ENCODE measurements at regions not wholly inside any gene's neighbourhood (a gene's known extent, or its start where the extent isn't known, plus 50 kb on each side); places are given as distances from the start of the nearest gene placed in this dataset.

DNA sequence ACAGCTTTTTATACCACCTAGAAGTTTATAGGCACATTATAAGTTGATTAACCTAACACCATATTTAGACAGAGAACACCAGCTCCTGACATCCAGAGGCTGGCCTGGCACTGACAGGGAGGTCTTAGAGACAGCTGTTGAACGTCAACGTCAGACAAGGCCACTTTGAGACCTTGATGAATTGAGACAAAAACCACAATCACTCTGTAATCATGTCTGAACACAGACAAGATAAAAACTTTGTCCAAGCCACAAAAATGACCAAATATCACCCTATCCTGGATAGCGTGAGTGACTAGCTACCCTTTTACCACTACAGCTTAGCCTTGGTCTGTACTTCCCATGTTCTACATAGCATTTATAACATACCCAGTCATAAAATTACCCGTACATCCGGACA, 403.6 kb upstream of the CHRM3 start:
- WGBS, 2 donors: 69 to 70% methylated on average over 5 of the region's 5 CpGs
- intact Hi-C loops (cut with DNase I): no loop called here
- no peak for TF ChIP-seq POLR2A (IDR thresholded peaks at IDR 0.05)
- TF ChIP-seq POLR2AphosphoS5 (IDR thresholded peaks at IDR 0.05): no peak
- TF ChIP-seq, protein P1, sequence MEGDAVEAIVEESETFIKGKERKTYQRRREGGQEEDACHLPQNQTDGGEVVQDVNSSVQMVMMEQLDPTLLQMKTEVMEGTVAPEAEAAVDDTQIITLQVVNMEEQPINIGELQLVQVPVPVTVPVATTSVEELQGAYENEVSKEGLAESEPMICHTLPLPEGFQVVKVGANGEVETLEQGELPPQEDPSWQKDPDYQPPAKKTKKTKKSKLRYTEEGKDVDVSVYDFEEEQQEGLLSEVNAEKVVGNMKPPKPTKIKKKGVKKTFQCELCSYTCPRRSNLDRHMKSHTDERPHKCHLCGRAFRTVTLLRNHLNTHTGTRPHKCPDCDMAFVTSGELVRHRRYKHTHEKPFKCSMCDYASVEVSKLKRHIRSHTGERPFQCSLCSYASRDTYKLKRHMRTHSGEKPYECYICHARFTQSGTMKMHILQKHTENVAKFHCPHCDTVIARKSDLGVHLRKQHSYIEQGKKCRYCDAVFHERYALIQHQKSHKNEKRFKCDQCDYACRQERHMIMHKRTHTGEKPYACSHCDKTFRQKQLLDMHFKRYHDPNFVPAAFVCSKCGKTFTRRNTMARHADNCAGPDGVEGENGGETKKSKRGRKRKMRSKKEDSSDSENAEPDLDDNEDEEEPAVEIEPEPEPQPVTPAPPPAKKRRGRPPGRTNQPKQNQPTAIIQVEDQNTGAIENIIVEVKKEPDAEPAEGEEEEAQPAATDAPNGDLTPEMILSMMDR (IDR thresholded peaks at IDR 0.05): no peak
- TF ChIP-seq EP300 (IDR thresholded peaks at IDR 0.05): no peak
- H3K27ac ChIP-seq: no peak overlapping the region
- no peak for DNase-seq
- no peaks in the 10 kb centered on the region for H3K9me3 ChIP-seq
- H3K4me1 ChIP-seq: peaks cover 0 to 5% (median 2%) of the 10 kb centered on the region in 4 donors
- H3K4me3 ChIP-seq: no peak overlapping the region
- H3K27me3 ChIP-seq: no peaks in the 10 kb centered on the region
- H3K36me3 ChIP-seq: no peaks in the 10 kb centered on the region

DNA sequence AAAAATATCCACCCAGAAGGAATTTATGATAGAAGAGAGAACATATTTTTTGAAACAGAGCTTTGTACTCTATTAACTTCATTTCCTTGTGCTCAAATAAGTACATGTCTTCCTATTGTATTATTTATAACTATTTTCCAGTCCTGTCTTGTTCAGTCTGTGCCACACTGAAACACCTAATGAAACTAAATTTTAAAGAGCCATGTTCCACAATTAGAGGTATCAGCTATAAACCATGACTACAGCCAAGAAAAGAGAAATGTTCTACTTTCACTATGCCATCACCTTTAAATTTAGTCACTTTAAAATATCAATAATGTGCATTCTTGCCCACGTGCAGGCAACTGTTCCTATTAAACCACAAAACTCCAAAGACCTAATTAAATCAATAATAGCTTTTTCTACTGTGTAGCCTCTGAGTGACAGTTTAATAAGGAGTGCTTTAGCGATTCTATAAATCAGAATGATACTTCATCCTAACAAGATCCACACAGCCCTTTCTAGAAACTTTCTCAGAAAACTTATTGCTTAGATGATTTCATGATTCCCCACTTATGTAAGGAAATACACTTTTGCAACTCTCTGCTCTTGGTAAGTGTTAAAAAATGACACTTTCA, 404.9 kb upstream of the CHRM3 start:
- Histone ChIP-seq H3K27ac (no peak overlapping the region), H3K36me3 (no peaks in the 10 kb centered on the region), H3K4me3 (no peak overlapping the region), H3K27me3 (no peaks in the 10 kb centered on the region), H3K9me3 (no peaks in the 10 kb centered on the region), H3K4me1 (peaks cover 0 to 5% (median 2%) of the 10 kb centered on the region in 4 donors)
- no peak for DNase-seq
- no peak for TF ChIP-seq EP300 (IDR thresholded peaks at IDR 0.05)
- TF ChIP-seq, protein P1 (IDR thresholded peaks at IDR 0.05): no peak
- no peak for TF ChIP-seq POLR2A (IDR thresholded peaks at IDR 0.05)
- TF ChIP-seq POLR2AphosphoS5 (IDR thresholded peaks at IDR 0.05): no peak
- intact Hi-C loops (cut with DNase I): no loop called here
- WGBS, 2 donors: 61 to 67% methylated on average over 2 of the region's 2 CpGs

DNA sequence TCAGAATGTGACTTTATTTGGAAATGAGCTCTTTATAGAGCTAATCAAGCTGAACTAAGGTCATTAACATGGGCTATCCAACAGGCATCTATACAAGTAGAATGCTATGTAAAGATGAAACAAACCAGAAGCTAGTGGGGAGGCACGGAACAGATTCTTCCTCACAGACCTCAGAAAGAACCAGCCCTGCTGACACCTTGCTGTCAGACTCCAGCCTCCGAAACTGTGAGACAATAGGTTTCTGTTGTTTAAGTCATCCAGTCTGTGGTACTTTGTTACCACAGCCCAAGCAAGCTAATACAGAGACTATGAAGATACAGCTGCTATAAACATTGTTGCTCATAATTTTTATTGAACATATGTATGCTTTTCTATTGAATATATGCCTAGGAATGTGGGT, 406.3 kb upstream of the CHRM3 start:
- no peaks in the 10 kb centered on the region for H3K36me3 ChIP-seq
- H3K27ac ChIP-seq: no peak overlapping the region
- H3K4me3 ChIP-seq: no peak overlapping the region
- no peaks in the 10 kb centered on the region for H3K27me3 ChIP-seq
- intact Hi-C loops (cut with DNase I): no loop called here
- WGBS, 2 donors: 84 to 85% methylated on average over 2 of the region's 2 CpGs
- H3K9me3 ChIP-seq: no peaks in the 10 kb centered on the region
- peaks cover 0 to 5% (median 2%) of the 10 kb centered on the region in 4 donors for H3K4me1 ChIP-seq
- DNase-seq: no peak
- TF ChIP-seq POLR2AphosphoS5 (IDR thresholded peaks at IDR 0.05) (no peak), POLR2A (IDR thresholded peaks at IDR 0.05) (no peak), EP300 (IDR thresholded peaks at IDR 0.05) (no peak)
- TF ChIP-seq, protein P1 (IDR thresholded peaks at IDR 0.05): no peak

DNA sequence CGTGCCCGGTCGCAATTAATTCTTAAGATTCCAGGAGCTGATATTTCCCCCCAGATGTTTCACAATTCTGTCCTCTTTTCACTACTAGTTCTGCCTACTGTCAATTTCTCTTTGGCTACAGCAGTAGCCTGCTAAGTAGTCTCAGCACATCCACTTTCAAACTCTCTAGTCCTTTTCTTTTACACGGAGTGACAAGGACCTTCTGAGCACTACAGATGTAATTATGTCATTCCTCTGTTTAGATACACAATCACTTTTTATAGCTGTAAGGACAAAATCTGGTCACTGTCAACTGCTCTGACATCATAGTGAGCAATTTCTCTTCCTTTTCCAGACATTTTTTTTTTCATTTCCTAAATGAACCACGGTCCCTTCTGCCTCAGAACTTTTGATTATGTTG, 421.7 kb upstream of the CHRM3 start:
- Histone ChIP-seq H3K4me3 (no peak overlapping the region), H3K36me3 (no peaks in the 10 kb centered on the region), H3K4me1 (peaks cover 0 to 7% (median 0%) of the 10 kb centered on the region in 4 donors), H3K9me3 (no peaks in the 10 kb centered on the region), H3K27ac (no peak overlapping the region), H3K27me3 (no peaks in the 10 kb centered on the region)
- 55 to 57% methylated on average over 5 of the region's 5 CpGs for WGBS, 2 donors
- intact Hi-C loops (cut with DNase I): no loop called here
- DNase-seq: no peak
- TF ChIP-seq POLR2AphosphoS5 (IDR thresholded peaks at IDR 0.05) (no peak), EP300 (IDR thresholded peaks at IDR 0.05) (no peak), POLR2A (IDR thresholded peaks at IDR 0.05) (no peak)
- TF ChIP-seq, protein P1 (IDR thresholded peaks at IDR 0.05): no peak

DNA sequence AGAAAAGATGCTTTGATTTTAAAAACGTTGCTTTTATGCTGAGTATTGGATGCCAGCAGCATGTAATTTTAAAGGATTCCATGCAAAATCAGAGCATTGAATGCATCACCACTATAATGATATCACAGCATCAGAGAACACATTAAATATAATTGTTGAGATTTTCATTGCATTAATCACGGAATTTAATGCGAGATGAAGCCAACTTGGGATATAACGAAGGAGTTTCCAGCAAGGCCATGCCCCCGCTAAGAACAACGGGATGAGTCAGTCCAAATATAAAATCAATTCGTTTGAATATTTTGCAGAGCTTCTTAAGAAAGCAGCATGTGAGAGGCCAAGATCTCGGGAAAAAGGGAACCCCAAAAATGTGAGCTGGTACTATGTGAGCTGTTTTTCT, 423.4 kb upstream of the CHRM3 start:
- DNase-seq: no peak
- H3K27me3 ChIP-seq: no peaks in the 10 kb centered on the region
- peaks cover 0 to 7% (median 0%) of the 10 kb centered on the region in 4 donors for H3K4me1 ChIP-seq
- 90 to 94% methylated on average over 8 of the region's 8 CpGs for WGBS, 2 donors
- H3K9me3 ChIP-seq: no peaks in the 10 kb centered on the region
- intact Hi-C loops (cut with DNase I): no loop called here
- no peak overlapping the region for H3K4me3 ChIP-seq
- no peaks in the 10 kb centered on the region for H3K36me3 ChIP-seq
- H3K27ac ChIP-seq: no peak overlapping the region
- TF ChIP-seq EP300 (IDR thresholded peaks at IDR 0.05): no peak
- TF ChIP-seq, protein P1 (IDR thresholded peaks at IDR 0.05): no peak
- TF ChIP-seq POLR2A (IDR thresholded peaks at IDR 0.05): no peak
- no peak for TF ChIP-seq POLR2AphosphoS5 (IDR thresholded peaks at IDR 0.05)

Measured in sigmoid colon (tissue), 6 donors.